Transverse colon (tissue), 4 donors: ENCODE measurements at regions not wholly inside any gene's neighbourhood (a gene's known extent, or its start where the extent isn't known, plus 50 kb on each side); places are given as distances from the start of the nearest gene placed in this dataset.

ENCODE experiments used
- CTCF ChIP-seq, 5 experiments: fragments of 200-600 bp in 3 of 5; fragments of 450-650 bp in 2 of 5; sonication (generic) in 3 of 5; IDR thresholded peaks; 1 replicate in 2 of 5; 2 replicates in 3 of 5; pipeline ENCODE4 v1.5.1; 2016 to 2017; ENCODE audit warnings: antibody characterized with exemption in 5 of 5, inconsistent platforms in 3 of 5, mild to moderate bottlenecking in 2 of 5, moderate library complexity in 1 of 5
- EP300 ChIP-seq: sonication (generic); formaldehyde crosslinking; IDR thresholded peaks from one replicate; pipeline ENCODE4 v1.6.1; 2017; ENCODE audit warnings: antibody characterized with exemption, low read depth
- POLR2AphosphoS5 ChIP-seq, 3 donors: sonication (generic); formaldehyde crosslinking; IDR thresholded peaks; one replicate each; pipeline ENCODE4 v1.6.1; 2016; ENCODE audit warnings: antibody characterized with exemption in 3 of 3

GRCh38 chr7:69412331-69413146 lies 185.7 kb upstream of the AUTS2 start:
- TF ChIP-seq CTCF (IDR thresholded peaks at IDR 0.05) (no peak), EP300 (no peak), POLR2AphosphoS5 (IDR thresholded peaks at IDR 0.05) (no peak)
